ENCODE measurements at regions not wholly inside any gene's neighbourhood (a gene's known extent, or its start where the extent isn't known, plus 50 kb on each side); places are given as distances from the start of the nearest gene placed in this dataset.

DNA sequence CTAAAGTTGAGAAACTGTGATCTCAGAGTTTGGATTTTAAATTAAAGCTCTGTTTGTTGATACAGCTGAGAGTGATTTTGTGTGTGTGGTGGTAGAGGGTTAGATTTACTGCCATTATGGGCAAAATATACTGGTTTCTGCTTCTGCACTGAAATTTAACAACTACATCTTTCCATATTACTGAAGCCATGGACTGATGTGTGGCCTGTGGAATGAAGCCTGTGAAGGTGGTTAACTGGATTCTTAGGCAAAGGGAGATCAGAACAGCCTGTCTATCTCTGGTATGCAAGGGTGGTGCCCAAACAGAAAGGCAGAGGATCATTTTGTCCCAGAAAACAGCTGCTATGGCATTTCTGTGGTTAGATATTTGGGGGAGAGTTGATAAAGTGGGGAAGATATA, 297.3 kb upstream of the THBS1 start:
- TF ChIP-seq, protein P1, sequence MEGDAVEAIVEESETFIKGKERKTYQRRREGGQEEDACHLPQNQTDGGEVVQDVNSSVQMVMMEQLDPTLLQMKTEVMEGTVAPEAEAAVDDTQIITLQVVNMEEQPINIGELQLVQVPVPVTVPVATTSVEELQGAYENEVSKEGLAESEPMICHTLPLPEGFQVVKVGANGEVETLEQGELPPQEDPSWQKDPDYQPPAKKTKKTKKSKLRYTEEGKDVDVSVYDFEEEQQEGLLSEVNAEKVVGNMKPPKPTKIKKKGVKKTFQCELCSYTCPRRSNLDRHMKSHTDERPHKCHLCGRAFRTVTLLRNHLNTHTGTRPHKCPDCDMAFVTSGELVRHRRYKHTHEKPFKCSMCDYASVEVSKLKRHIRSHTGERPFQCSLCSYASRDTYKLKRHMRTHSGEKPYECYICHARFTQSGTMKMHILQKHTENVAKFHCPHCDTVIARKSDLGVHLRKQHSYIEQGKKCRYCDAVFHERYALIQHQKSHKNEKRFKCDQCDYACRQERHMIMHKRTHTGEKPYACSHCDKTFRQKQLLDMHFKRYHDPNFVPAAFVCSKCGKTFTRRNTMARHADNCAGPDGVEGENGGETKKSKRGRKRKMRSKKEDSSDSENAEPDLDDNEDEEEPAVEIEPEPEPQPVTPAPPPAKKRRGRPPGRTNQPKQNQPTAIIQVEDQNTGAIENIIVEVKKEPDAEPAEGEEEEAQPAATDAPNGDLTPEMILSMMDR (IDR thresholded peaks at IDR 0.05) = no peak
- TF ChIP-seq POLR2A (IDR thresholded peaks at IDR 0.05) = no peak

Measured in lower leg skin (tissue), 3 donors.